ENCODE measurements at regions not wholly inside any gene's neighbourhood (a gene's known extent, or its start where the extent isn't known, plus 50 kb on each side); places are given as distances from the start of the nearest gene placed in this dataset.

DNA sequence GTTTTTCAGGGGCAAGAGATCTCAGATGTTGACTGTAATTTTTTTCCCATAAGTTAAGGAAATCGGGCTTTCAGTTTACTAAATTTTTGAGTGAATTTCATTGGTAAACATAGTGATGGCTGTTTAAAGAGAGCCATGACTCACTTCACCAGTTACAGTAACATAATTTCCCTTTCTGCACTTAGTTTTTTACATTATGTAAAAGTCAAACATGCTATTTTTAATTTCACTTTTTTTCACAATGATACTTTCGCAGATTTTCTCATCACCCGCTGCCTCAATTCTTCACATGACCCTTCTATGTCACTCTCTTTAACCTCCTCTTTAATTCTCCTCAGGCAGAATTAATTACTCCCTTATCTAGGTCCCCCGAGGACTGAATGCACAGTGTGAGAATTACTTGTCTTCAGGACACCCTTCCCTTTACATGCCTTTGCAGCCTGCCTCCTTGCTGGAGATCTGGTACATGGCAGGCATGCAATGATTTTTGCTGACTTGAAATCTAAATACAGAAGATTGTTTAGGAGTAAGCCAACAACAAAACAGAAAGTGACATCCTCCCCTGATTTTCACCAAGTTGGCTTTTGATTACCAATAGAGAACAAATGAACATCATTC is 217.5 kb upstream of the S1PR3 start:
- TF ChIP-seq EP300 (IDR thresholded peaks at IDR 0.05; ENCODE audit: low read depth), result no peak
- TF ChIP-seq POLR2A (IDR thresholded peaks at IDR 0.05), result no peak
- TF ChIP-seq POLR2AphosphoS5 (IDR thresholded peaks at IDR 0.05), result no peak
- TF ChIP-seq, protein P1, sequence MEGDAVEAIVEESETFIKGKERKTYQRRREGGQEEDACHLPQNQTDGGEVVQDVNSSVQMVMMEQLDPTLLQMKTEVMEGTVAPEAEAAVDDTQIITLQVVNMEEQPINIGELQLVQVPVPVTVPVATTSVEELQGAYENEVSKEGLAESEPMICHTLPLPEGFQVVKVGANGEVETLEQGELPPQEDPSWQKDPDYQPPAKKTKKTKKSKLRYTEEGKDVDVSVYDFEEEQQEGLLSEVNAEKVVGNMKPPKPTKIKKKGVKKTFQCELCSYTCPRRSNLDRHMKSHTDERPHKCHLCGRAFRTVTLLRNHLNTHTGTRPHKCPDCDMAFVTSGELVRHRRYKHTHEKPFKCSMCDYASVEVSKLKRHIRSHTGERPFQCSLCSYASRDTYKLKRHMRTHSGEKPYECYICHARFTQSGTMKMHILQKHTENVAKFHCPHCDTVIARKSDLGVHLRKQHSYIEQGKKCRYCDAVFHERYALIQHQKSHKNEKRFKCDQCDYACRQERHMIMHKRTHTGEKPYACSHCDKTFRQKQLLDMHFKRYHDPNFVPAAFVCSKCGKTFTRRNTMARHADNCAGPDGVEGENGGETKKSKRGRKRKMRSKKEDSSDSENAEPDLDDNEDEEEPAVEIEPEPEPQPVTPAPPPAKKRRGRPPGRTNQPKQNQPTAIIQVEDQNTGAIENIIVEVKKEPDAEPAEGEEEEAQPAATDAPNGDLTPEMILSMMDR (IDR thresholded peaks at IDR 0.05), result no peak
- intact Hi-C loops (cut with DNase I; ENCODE audit: low total_unique reads), result no loop called here
- no peak overlapping the region for H3K4me3 ChIP-seq
- no peak for DNase-seq
- H3K27me3 ChIP-seq, result no peaks in the 10 kb centered on the region
- 70 to 73% methylated on average over 4 of the region's 4 CpGs for WGBS, 2 donors (ENCODE audit: low coverage in 1 of 2)
- no peaks in the 10 kb centered on the region for H3K36me3 ChIP-seq
- H3K4me1 ChIP-seq, result peaks cover 0 to 11% (median 9%) of the 10 kb centered on the region in 4 donors
- H3K27ac ChIP-seq, result no peak overlapping the region
- in situ Hi-C loops (cut with MboI; ENCODE audit: low pct_ligation_motif_present in 1 of 4, low pct_unique_long_range_greater_than_20kb in 1 of 4, low sequenced_read_pairs in 3 of 4), result no loop called here
- no peaks in the 10 kb centered on the region for H3K9me3 ChIP-seq

DNA sequence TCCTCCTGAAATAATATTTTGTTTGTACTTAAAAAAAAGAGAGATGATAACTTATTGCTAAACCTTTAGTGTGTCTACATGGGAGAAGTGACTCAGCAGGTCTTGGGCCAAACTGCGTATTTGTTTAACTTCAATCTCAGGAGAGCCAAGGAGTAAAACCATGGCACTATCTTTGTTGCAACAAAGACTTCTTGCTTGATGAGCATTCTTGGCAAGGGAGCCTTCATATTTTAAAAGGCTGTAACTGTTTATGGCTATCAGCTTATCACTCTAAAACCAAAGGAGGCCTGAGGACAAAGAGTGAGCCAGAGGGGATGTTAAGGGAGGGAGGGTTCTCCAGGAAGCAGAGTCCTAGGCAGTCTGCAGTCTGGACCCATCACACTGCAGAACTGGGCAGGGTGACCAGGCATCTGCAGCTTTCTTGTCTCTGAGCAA is 216.2 kb upstream of the S1PR3 start:
- Histone ChIP-seq H3K27ac (peak overlapping the region in 1 of 4 donors; percentile 45), H3K27me3 (no peaks in the 10 kb centered on the region), H3K4me3 (no peak overlapping the region), H3K36me3 (no peaks in the 10 kb centered on the region), H3K4me1 (peaks cover 0 to 11% (median 9%) of the 10 kb centered on the region in 4 donors), H3K9me3 (no peaks in the 10 kb centered on the region)
- 29 to 42% methylated on average over 1 of the region's 1 CpG for WGBS, 2 donors (ENCODE audit: low coverage in 1 of 2)
- intact Hi-C loops (cut with DNase I; ENCODE audit: low total_unique reads), result no loop called here
- in situ Hi-C loops (cut with MboI; ENCODE audit: low pct_ligation_motif_present in 1 of 4, low pct_unique_long_range_greater_than_20kb in 1 of 4, low sequenced_read_pairs in 3 of 4), result no loop called here
- TF ChIP-seq POLR2AphosphoS5 (IDR thresholded peaks at IDR 0.05) (peak in 2 of 3 donors; percentile 22 to 61), EP300 (IDR thresholded peaks at IDR 0.05; ENCODE audit: low read depth) (no peak), POLR2A (IDR thresholded peaks at IDR 0.05) (no peak)
- TF ChIP-seq, protein P1 (IDR thresholded peaks at IDR 0.05), result no peak
- DNase-seq, result no peak

DNA sequence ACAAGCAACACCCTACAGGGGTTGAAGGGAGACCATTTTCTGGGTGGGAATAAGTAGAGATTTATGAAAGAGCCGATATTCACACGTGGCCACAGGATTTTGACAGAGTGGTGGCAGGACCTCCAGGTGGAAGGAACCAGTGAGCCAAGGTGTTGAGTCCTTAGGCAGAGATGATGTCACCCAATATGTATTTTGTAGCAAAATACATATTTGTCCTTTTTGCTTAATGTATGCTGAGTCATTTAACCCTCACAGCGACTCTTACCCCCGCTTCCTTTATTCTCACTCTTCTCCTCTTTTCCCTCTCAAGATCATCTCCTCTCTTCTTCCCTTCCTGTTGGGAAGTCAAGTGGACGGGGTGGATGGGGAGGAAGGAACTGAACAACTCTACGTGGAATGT is 215.7 kb upstream of the S1PR3 start:
- intact Hi-C loops (cut with DNase I; ENCODE audit: low total_unique reads), result no loop called here
- H3K27me3 ChIP-seq, result no peaks in the 10 kb centered on the region
- 79 to 85% methylated on average over 3 to 6 of the region's 6 CpGs for WGBS, 2 donors (ENCODE audit: low coverage in 1 of 2)
- in situ Hi-C loops (cut with MboI; ENCODE audit: low pct_ligation_motif_present in 1 of 4, low pct_unique_long_range_greater_than_20kb in 1 of 4, low sequenced_read_pairs in 3 of 4), result no loop called here
- DNase-seq, result no peak
- H3K4me1 ChIP-seq, result peaks cover 0 to 11% (median 9%) of the 10 kb centered on the region in 4 donors
- no peaks in the 10 kb centered on the region for H3K36me3 ChIP-seq
- H3K9me3 ChIP-seq, result no peaks in the 10 kb centered on the region
- H3K4me3 ChIP-seq, result no peak overlapping the region
- TF ChIP-seq POLR2A (IDR thresholded peaks at IDR 0.05), result no peak
- TF ChIP-seq EP300 (IDR thresholded peaks at IDR 0.05; ENCODE audit: low read depth), result no peak
- TF ChIP-seq POLR2AphosphoS5 (IDR thresholded peaks at IDR 0.05), result no peak
- TF ChIP-seq, protein P1 (IDR thresholded peaks at IDR 0.05), result no peak
- no peak overlapping the region for H3K27ac ChIP-seq

DNA sequence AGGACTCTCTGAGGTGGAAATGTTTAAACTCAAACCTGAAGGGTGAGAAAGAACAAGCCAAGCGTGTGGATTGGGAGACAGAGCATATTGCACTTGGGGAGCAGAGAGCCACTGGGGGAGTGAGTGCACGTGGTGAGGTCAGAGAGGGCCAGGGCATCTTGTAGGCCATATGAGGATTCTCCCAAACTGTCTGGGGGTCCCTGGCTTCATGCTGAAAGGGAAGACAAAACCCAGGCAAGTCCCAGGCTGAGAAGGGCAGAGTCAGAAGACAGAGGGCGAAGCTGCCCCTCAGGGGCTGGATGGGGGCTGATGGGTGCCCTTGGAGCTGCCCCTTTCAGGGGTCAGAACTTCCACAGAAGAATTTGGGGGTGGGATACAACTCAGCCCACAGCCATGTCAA is 215.3 kb upstream of the S1PR3 start:
- TF ChIP-seq POLR2AphosphoS5 (IDR thresholded peaks at IDR 0.05) (no peak), EP300 (IDR thresholded peaks at IDR 0.05; ENCODE audit: low read depth) (no peak), POLR2A (IDR thresholded peaks at IDR 0.05) (no peak)
- TF ChIP-seq, protein P1 (IDR thresholded peaks at IDR 0.05), result no peak
- in situ Hi-C loops (cut with MboI; ENCODE audit: low pct_ligation_motif_present in 1 of 4, low pct_unique_long_range_greater_than_20kb in 1 of 4, low sequenced_read_pairs in 3 of 4), result no loop called here
- intact Hi-C loops (cut with DNase I; ENCODE audit: low total_unique reads), result no loop called here
- peaks cover 0 to 11% (median 9%) of the 10 kb centered on the region in 4 donors for H3K4me1 ChIP-seq
- H3K9me3 ChIP-seq, result no peaks in the 10 kb centered on the region
- WGBS, 2 donors (ENCODE audit: low coverage in 1 of 2), result 65 to 100% methylated on average over 2 to 3 of the region's 3 CpGs
- no peak overlapping the region for H3K4me3 ChIP-seq
- no peak overlapping the region for H3K27ac ChIP-seq
- no peak for DNase-seq
- H3K36me3 ChIP-seq, result no peaks in the 10 kb centered on the region
- no peaks in the 10 kb centered on the region for H3K27me3 ChIP-seq

Data from transverse colon (tissue), 4 donors.